ENCODE measurements at regions not wholly inside any gene's neighbourhood (a gene's known extent, or its start where the extent isn't known, plus 50 kb on each side); places are given as distances from the start of the nearest gene placed in this dataset.

DNA sequence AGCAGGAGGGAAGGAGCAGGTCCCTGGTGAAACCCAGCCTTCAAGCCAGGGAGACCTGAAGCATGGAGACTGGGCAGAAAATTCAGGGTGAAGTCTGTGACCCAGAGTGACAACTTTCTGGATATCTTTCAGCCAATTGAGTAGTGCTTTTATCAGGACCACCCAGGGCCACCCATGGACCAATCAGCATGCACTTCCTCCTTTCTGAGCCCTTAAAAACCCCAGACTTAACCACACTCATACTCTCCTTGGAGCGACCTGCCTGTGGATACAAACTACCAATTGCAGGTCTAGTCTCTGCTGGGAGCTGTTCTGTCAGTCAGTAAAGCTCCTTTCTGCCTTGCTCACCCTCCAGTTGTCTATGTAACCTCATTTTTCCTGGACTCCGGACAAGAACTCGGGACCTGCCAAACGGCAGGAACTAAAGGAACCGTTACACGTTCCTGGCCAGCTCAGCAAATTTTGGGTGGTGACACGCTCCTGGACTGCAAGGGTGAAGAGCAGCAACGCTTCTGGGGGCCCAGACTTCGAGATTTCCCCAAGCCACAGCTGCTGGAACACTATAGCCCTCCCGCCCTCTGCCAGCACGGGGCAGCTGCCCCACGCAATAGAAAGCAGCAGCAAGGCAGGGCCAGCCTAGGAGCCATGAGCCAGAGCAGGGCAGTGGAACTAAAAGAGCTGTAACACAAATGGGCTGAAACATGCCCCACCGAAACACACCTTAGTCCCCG, 1183.4 kb downstream of the AMY1C start:
- TF ChIP-seq, protein P1, sequence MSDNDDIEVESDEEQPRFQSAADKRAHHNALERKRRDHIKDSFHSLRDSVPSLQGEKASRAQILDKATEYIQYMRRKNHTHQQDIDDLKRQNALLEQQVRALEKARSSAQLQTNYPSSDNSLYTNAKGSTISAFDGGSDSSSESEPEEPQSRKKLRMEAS (IDR thresholded peaks at IDR 0.05) = no peak
- TF ChIP-seq, protein P2, sequence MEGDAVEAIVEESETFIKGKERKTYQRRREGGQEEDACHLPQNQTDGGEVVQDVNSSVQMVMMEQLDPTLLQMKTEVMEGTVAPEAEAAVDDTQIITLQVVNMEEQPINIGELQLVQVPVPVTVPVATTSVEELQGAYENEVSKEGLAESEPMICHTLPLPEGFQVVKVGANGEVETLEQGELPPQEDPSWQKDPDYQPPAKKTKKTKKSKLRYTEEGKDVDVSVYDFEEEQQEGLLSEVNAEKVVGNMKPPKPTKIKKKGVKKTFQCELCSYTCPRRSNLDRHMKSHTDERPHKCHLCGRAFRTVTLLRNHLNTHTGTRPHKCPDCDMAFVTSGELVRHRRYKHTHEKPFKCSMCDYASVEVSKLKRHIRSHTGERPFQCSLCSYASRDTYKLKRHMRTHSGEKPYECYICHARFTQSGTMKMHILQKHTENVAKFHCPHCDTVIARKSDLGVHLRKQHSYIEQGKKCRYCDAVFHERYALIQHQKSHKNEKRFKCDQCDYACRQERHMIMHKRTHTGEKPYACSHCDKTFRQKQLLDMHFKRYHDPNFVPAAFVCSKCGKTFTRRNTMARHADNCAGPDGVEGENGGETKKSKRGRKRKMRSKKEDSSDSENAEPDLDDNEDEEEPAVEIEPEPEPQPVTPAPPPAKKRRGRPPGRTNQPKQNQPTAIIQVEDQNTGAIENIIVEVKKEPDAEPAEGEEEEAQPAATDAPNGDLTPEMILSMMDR (IDR thresholded peaks at IDR 0.05; ENCODE audit: low read depth, low read length, missing input control) = no peak
- TF ChIP-seq, protein P3, sequence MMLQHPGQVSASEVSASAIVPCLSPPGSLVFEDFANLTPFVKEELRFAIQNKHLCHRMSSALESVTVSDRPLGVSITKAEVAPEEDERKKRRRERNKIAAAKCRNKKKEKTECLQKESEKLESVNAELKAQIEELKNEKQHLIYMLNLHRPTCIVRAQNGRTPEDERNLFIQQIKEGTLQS (IDR thresholded peaks at IDR 0.05) = no peak
- no peak for TF ChIP-seq NR2F2 (IDR thresholded peaks at IDR 0.05)
- TF ChIP-seq RAD21 (IDR thresholded peaks at IDR 0.05) = no peak
- TF ChIP-seq GABPA (IDR thresholded peaks at IDR 0.05 in 1 of 2, conservative IDR thresholded peaks at IDR 0.05 in 1 of 2) = no peak
- no peak for TF ChIP-seq EGR1 (IDR thresholded peaks at IDR 0.05; ENCODE audit: low read depth in 2 of 2)
- TF ChIP-seq YY1 (IDR thresholded peaks at IDR 0.05) = no peak
- no peak for TF ChIP-seq JUND (IDR thresholded peaks at IDR 0.05)
- TF ChIP-seq, protein P4, sequence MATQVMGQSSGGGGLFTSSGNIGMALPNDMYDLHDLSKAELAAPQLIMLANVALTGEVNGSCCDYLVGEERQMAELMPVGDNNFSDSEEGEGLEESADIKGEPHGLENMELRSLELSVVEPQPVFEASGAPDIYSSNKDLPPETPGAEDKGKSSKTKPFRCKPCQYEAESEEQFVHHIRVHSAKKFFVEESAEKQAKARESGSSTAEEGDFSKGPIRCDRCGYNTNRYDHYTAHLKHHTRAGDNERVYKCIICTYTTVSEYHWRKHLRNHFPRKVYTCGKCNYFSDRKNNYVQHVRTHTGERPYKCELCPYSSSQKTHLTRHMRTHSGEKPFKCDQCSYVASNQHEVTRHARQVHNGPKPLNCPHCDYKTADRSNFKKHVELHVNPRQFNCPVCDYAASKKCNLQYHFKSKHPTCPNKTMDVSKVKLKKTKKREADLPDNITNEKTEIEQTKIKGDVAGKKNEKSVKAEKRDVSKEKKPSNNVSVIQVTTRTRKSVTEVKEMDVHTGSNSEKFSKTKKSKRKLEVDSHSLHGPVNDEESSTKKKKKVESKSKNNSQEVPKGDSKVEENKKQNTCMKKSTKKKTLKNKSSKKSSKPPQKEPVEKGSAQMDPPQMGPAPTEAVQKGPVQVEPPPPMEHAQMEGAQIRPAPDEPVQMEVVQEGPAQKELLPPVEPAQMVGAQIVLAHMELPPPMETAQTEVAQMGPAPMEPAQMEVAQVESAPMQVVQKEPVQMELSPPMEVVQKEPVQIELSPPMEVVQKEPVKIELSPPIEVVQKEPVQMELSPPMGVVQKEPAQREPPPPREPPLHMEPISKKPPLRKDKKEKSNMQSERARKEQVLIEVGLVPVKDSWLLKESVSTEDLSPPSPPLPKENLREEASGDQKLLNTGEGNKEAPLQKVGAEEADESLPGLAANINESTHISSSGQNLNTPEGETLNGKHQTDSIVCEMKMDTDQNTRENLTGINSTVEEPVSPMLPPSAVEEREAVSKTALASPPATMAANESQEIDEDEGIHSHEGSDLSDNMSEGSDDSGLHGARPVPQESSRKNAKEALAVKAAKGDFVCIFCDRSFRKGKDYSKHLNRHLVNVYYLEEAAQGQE (IDR thresholded peaks at IDR 0.05) = no peak
- no peak for TF ChIP-seq RXRA (IDR thresholded peaks at IDR 0.05)

Measured in liver (tissue), 3 donors.